Caco-2 (cell line): ENCODE measurements at regions not wholly inside any gene's neighbourhood (a gene's known extent, or its start where the extent isn't known, plus 50 kb on each side); places are given as distances from the start of the nearest gene placed in this dataset.

Source experiments
- BruUV-seq: library from RNA; stranded (reverse); fragments of 400-500 nt; replicated peaks from 2 replicates; lab custom pipeline; 2021; lab: Mats Ljungman, UMichigan
- CTCF ChIA-PET: fragments of 300-600 bp; sonication (Branson Sonifier 250); formaldehyde crosslinking; loops from one replicate; lab custom pipeline; 2022; ENCODE audit warnings: antibody characterized with exemption; lab: Charles Lee
- POLR2A ChIA-PET: fragments of 300-600 bp; sonication (Branson Sonifier 250); formaldehyde crosslinking; loops from one replicate; lab custom pipeline; 2022; ENCODE audit warnings: antibody characterized with exemption; lab: Charles Lee
- DNase-seq, 2 experiments: peaks; one replicate each; pipeline versions ENCODE4 v3.0.0 to v3.0.0-alpha.2; 2020 to 2022
- H3K27me3 ChIP-seq: replicated peaks from 2 replicates; pipeline ENCODE4 v1.6.0; 2011; ENCODE audit warnings: low read length; ENCODE audit not compliant: control insufficient read depth, insufficient read depth
- H3K36me3 ChIP-seq: 2 replicates; pipeline ENCODE4 v1.5.1; 2011; ENCODE audit warnings: low read length; ENCODE audit not compliant: control insufficient read depth, insufficient read depth
- H3K4me1 ChIP-seq: fragments of 250-450 bp; sonication (Bioruptor Pico); 2 replicates; pipeline ENCODE4 v1.5.1; 2020; ENCODE audit warnings: mild to moderate bottlenecking
- H3K4me3 ChIP-seq: 2 replicates; pipeline ENCODE4 v1.5.1; 2011; ENCODE audit warnings: low read depth, mild to moderate bottlenecking, control low read depth, low read length
- H3K9me3 ChIP-seq: fragments of 250-450 bp; sonication (Bioruptor Pico); 2 replicates; pipeline ENCODE4 v1.5.1; 2020; ENCODE audit warnings: mild to moderate bottlenecking, moderate library complexity
- H3K27ac Mint-ChIP-seq: one replicate; pipeline ENCODE4 v1.8.0; 2022; ENCODE audit warnings: mixed read lengths; ENCODE audit not compliant: unreplicated experiment
- H3K27me3 Mint-ChIP-seq: one replicate; pipeline ENCODE4 v1.8.0; 2022; ENCODE audit warnings: mixed read lengths; ENCODE audit not compliant: insufficient read depth, unreplicated experiment
- H3K36me3 Mint-ChIP-seq: one replicate; pipeline ENCODE4 v1.8.0; 2022; ENCODE audit warnings: mild to moderate bottlenecking, mixed read lengths; ENCODE audit not compliant: insufficient read depth, unreplicated experiment
- H3K4me1 Mint-ChIP-seq: one replicate; pipeline ENCODE4 v1.8.0; 2022; ENCODE audit warnings: low read depth, mixed read lengths; ENCODE audit not compliant: unreplicated experiment
- H3K4me3 Mint-ChIP-seq: one replicate; pipeline ENCODE4 v1.8.0; 2022; ENCODE audit warnings: mild to moderate bottlenecking, moderate library complexity, mixed read lengths; ENCODE audit not compliant: unreplicated experiment
- H3K9me3 Mint-ChIP-seq: one replicate; pipeline ENCODE4 v1.8.0; 2022; ENCODE audit warnings: mixed read lengths; ENCODE audit not compliant: unreplicated experiment
- intact Hi-C: fragments of 100-400 bp; cut with micrococcal nuclease; formaldehyde crosslinking; loops from one replicate; pipeline ENCODE4 v1.10.0; 2022; ENCODE audit not compliant: unreplicated experiment
- TF ChIP-seq, protein P1 (sequence below), 2 experiments: fragments of 200-600 bp in 1 of 2; IDR thresholded peaks; 1 replicate in 1 of 2; 2 replicates in 1 of 2; pipeline versions ENCODE4 v1.5.1 to v1.8.0; 2011 to 2022; ENCODE audit warnings: antibody characterized with exemption in 1 of 2, control low read depth in 1 of 2, inconsistent platforms in 1 of 2, low read depth in 1 of 2, low read length in 1 of 2, mild to moderate bottlenecking in 1 of 2, moderate library complexity in 1 of 2; ENCODE audit not compliant: insufficient read depth in 1 of 2, severe bottlenecking in 1 of 2, unreplicated experiment in 1 of 2

DNA sequence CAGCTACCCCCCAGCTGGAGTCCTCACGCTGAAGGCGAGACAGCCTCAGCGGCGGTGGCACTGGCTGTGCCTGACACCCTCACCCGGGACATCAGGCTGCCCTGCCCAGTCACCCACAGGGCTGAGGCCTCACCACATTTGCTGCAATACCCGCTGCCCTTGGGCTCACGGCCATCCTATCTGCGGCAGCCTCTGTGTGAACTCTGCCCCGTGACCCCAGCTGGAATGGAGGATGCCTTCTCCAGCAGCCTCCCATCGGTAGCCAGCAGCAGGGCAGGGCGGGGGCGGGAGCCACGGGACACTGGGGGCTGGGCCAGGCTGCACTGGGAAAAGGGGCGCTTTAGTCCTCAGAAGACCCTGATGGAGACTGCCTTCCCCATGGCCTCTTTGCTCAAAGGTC lies 112.4 kb upstream of the ZBTB40 start:
- peaks cover 2% of the 10 kb centered on the region for H3K27me3 Mint-ChIP-seq
- H3K36me3 Mint-ChIP-seq = no peaks in the 10 kb centered on the region
- Histone ChIP-seq H3K27me3 (no peaks in the 10 kb centered on the region), H3K4me3 (no peak overlapping the region), H3K9me3 (no peaks in the 10 kb centered on the region), H3K36me3 (no peaks in the 10 kb centered on the region), H3K4me1 (no peaks in the 10 kb centered on the region)
- ChIA-PET CTCF (interaction anchor here (0.6 kb wide), 1 partner anchor 26 kb away, joined by 5 read pairs; no protein-coding TSS in a partner anchor), POLR2A (no interaction called here)
- no peaks in the 10 kb centered on the region for H3K9me3 Mint-ChIP-seq
- no TSS peak for BruUV-seq
- no peak for DNase-seq
- H3K27ac Mint-ChIP-seq = no peak overlapping the region
- H3K4me3 Mint-ChIP-seq = no peak overlapping the region
- TF ChIP-seq, protein P1, sequence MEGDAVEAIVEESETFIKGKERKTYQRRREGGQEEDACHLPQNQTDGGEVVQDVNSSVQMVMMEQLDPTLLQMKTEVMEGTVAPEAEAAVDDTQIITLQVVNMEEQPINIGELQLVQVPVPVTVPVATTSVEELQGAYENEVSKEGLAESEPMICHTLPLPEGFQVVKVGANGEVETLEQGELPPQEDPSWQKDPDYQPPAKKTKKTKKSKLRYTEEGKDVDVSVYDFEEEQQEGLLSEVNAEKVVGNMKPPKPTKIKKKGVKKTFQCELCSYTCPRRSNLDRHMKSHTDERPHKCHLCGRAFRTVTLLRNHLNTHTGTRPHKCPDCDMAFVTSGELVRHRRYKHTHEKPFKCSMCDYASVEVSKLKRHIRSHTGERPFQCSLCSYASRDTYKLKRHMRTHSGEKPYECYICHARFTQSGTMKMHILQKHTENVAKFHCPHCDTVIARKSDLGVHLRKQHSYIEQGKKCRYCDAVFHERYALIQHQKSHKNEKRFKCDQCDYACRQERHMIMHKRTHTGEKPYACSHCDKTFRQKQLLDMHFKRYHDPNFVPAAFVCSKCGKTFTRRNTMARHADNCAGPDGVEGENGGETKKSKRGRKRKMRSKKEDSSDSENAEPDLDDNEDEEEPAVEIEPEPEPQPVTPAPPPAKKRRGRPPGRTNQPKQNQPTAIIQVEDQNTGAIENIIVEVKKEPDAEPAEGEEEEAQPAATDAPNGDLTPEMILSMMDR (IDR thresholded peaks at IDR 0.05; ENCODE audit: insufficient read depth in 1 of 2, low read depth in 1 of 2, low read length in 1 of 2, severe bottlenecking in 1 of 2, unreplicated experiment in 1 of 2) = no peak
- intact Hi-C loops = no loop called here
- H3K4me1 Mint-ChIP-seq = peaks cover 14% of the 10 kb centered on the region

DNA sequence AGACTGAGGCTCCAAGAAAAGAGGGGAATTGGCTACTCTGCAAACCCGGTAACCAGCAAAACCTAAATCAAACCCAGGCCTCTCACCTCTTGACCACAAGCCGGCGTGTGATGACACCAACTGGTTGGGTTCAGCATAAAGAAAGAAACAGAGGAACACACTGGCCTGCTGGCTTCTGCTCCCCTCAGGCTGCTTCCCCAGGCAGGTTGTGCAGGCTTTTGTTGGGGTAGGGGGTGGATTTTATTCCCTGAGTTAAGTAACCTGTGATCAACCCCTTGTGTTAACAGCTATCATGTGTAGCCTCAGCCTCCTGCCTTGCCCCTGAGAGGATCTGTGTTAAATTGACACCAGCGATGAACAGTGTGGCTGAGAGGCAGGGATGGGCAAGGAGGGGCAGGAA lies 111.6 kb upstream of the ZBTB40 start:
- H3K4me3 ChIP-seq = no peak overlapping the region
- Mint-ChIP-seq H3K27me3 (peaks cover 3% of the 10 kb centered on the region), H3K27ac (no peak overlapping the region), H3K9me3 (no peaks in the 10 kb centered on the region), H3K4me1 (peaks cover 11% of the 10 kb centered on the region), H3K4me3 (no peak overlapping the region), H3K36me3 (no peaks in the 10 kb centered on the region)
- DNase-seq = no peak
- BruUV-seq = no TSS peak
- H3K36me3 ChIP-seq = no peaks in the 10 kb centered on the region
- H3K27me3 ChIP-seq = no peaks in the 10 kb centered on the region
- H3K9me3 ChIP-seq = no peaks in the 10 kb centered on the region
- intact Hi-C loops = no loop called here
- H3K4me1 ChIP-seq = no peaks in the 10 kb centered on the region
- ChIA-PET POLR2A (no interaction called here), CTCF (no interaction called here)
- TF ChIP-seq, protein P1 (IDR thresholded peaks at IDR 0.05; ENCODE audit: insufficient read depth in 1 of 2, low read depth in 1 of 2, low read length in 1 of 2, severe bottlenecking in 1 of 2, unreplicated experiment in 1 of 2) = no peak

DNA sequence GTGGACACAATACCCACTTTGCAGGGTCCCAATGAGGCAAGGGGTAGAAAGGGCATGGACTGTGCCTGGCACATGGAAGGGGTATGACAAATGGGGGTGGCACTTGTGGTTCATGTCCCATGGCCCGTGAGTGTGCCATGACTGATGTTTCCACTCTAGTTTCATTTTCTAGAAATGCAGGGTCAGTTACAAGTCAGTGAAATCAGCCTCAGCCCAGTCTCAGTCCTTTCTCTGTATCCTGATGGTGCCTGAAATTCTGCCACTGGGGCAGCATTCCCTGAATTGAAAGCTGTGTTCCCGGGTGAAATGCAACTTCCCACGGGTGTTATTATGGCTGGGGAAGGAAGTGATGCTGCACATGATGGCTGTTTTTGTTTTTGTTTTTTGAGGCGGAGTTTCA lies 110.8 kb upstream of the ZBTB40 start:
- ChIA-PET POLR2A (no interaction called here), CTCF (no interaction called here)
- intact Hi-C loops = no loop called here
- Mint-ChIP-seq H3K4me1 (peaks cover 8% of the 10 kb centered on the region), H3K27ac (no peak overlapping the region), H3K9me3 (no peaks in the 10 kb centered on the region), H3K27me3 (peaks cover 2% of the 10 kb centered on the region), H3K36me3 (no peaks in the 10 kb centered on the region), H3K4me3 (no peak overlapping the region)
- TF ChIP-seq, protein P1 (IDR thresholded peaks at IDR 0.05; ENCODE audit: insufficient read depth in 1 of 2, low read depth in 1 of 2, low read length in 1 of 2, severe bottlenecking in 1 of 2, unreplicated experiment in 1 of 2) = no peak
- no TSS peak for BruUV-seq
- Histone ChIP-seq H3K4me1 (no peaks in the 10 kb centered on the region), H3K36me3 (no peaks in the 10 kb centered on the region), H3K27me3 (no peaks in the 10 kb centered on the region; the same call in 1 of the 2 replicates), H3K9me3 (no peaks in the 10 kb centered on the region), H3K4me3 (no peak overlapping the region)
- DNase-seq = no peak
